ENCODE measurements at regions not wholly inside any gene's neighbourhood (a gene's known extent, or its start where the extent isn't known, plus 50 kb on each side); places are given as distances from the start of the nearest gene placed in this dataset.

DNA sequence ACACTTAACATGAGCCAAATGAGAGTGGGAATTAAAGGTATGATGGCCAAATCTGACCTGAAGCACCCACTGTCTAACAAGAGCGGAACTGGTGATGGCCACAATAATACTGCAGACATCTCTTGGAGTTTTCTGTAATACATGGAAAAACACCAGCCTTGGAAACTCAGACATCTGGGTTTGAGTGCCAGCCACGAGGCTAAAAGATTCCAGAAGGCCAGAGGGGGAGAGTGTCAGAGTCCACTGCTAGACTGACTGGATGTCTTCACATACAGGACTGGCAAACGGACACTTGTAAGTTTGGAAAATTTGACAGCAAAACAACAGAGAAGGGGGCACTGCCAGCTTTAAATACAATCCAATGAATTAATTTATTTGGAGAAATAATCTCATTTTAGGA, 175.1 kb downstream of the ADSS2 start:
- peaks cover 6 to 18% of the 10 kb centered on the region in 2 donors for H3K4me1 Mint-ChIP-seq
- Histone ChIP-seq H3K9me3 (ENCODE audit: control insufficient read depth, insufficient read depth, low read length) (no peaks in the 10 kb centered on the region), H3K4me1 (ENCODE audit: control insufficient read depth, insufficient read depth, low read length) (peaks cover 5% of the 10 kb centered on the region), H3K36me3 (ENCODE audit: control insufficient read depth, insufficient read depth, low read length) (no peaks in the 10 kb centered on the region), H3K27me3 (ENCODE audit: control insufficient read depth, insufficient read depth, low read length) (no peaks in the 10 kb centered on the region), H3K4me3 (ENCODE audit: low read length) (no peak overlapping the region), H3K27ac (ENCODE audit: low read length) (no peak overlapping the region)
- peaks cover 0 to 4% of the 10 kb centered on the region in 2 donors for H3K27me3 Mint-ChIP-seq (ENCODE audit: low read depth in 2 of 2)
- no peak for DNase-seq
- 63% methylated on average over 3 of the region's 3 CpGs for WGBS (ENCODE audit: insufficient coverage)
- H3K4me3 Mint-ChIP-seq = no peak overlapping the region
- no peaks in the 10 kb centered on the region for H3K9me3 Mint-ChIP-seq
- no peak for ATAC-seq
- intact Hi-C loops (cut with micrococcal nuclease) = loop anchor here (10.0 kb wide), 2 partner anchors 232 to 802 kb away; no protein-coding TSS in a partner anchor
- TF ChIP-seq, protein P1, sequence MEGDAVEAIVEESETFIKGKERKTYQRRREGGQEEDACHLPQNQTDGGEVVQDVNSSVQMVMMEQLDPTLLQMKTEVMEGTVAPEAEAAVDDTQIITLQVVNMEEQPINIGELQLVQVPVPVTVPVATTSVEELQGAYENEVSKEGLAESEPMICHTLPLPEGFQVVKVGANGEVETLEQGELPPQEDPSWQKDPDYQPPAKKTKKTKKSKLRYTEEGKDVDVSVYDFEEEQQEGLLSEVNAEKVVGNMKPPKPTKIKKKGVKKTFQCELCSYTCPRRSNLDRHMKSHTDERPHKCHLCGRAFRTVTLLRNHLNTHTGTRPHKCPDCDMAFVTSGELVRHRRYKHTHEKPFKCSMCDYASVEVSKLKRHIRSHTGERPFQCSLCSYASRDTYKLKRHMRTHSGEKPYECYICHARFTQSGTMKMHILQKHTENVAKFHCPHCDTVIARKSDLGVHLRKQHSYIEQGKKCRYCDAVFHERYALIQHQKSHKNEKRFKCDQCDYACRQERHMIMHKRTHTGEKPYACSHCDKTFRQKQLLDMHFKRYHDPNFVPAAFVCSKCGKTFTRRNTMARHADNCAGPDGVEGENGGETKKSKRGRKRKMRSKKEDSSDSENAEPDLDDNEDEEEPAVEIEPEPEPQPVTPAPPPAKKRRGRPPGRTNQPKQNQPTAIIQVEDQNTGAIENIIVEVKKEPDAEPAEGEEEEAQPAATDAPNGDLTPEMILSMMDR (IDR thresholded peaks at IDR 0.05) = no peak
- no peaks in the 10 kb centered on the region for H3K36me3 Mint-ChIP-seq
- H3K27ac Mint-ChIP-seq = no peak overlapping the region

DNA sequence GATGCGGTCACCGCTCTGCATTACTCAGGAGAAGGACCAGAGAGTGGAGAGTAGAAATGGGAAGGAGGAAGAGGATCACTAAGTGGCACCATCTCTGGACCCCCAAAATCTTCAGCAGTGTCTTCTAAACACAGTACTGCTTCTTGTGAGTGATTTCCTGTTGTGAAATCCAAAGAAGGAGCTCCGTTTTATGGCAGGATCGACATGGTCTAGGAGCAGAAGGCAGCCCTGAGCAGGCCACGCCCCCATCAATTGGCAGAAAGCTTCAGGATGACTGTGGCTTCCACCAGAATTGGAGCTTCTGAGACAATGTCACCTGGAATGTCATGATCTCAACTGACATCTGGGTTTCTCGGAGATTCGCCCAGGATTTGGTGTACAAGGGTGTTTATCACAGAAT, 171.5 kb downstream of the ADSS2 start:
- DNase-seq = no peak
- Mint-ChIP-seq H3K27ac (no peak overlapping the region), H3K9me3 (no peaks in the 10 kb centered on the region), H3K36me3 (no peaks in the 10 kb centered on the region), H3K4me3 (no peak overlapping the region), H3K4me1 (peaks cover 0 to 2% of the 10 kb centered on the region in 2 donors), H3K27me3 (ENCODE audit: low read depth in 2 of 2) (peaks cover 0 to 3% of the 10 kb centered on the region in 2 donors)
- Histone ChIP-seq H3K4me1 (ENCODE audit: control insufficient read depth, insufficient read depth, low read length) (no peaks in the 10 kb centered on the region), H3K36me3 (ENCODE audit: control insufficient read depth, insufficient read depth, low read length) (no peaks in the 10 kb centered on the region), H3K27me3 (ENCODE audit: control insufficient read depth, insufficient read depth, low read length) (no peaks in the 10 kb centered on the region), H3K27ac (ENCODE audit: low read length) (no peak overlapping the region), H3K9me3 (ENCODE audit: control insufficient read depth, insufficient read depth, low read length) (no peaks in the 10 kb centered on the region), H3K4me3 (ENCODE audit: low read length) (no peak overlapping the region)
- TF ChIP-seq, protein P1 (IDR thresholded peaks at IDR 0.05) = no peak
- WGBS (ENCODE audit: insufficient coverage) = 78% methylated on average over 7 of the region's 7 CpGs
- intact Hi-C loops (cut with micrococcal nuclease) = no loop called here
- ATAC-seq = no peak

DNA sequence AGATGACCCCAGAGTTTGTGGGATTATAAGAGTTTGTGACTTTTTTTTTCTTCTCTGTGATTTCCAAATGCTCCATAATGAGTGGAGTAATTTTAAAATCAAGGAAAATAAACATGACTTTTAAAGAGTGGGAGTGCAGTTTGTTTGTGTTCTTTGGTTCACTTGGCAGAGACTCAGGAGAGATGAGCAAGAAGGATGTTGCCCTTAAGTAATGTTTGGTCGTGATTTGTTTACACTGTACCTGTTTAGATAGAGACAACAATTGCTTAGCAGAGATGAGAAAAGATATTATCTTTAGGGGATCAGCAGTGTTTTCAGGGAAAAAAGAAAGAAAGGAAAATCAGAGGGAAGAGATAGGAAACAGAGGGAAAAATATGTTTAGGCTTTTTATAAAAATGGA, 170.8 kb downstream of the ADSS2 start:
- Mint-ChIP-seq H3K9me3 (no peaks in the 10 kb centered on the region), H3K4me3 (no peak overlapping the region), H3K4me1 (no peaks in the 10 kb centered on the region)

DNA sequence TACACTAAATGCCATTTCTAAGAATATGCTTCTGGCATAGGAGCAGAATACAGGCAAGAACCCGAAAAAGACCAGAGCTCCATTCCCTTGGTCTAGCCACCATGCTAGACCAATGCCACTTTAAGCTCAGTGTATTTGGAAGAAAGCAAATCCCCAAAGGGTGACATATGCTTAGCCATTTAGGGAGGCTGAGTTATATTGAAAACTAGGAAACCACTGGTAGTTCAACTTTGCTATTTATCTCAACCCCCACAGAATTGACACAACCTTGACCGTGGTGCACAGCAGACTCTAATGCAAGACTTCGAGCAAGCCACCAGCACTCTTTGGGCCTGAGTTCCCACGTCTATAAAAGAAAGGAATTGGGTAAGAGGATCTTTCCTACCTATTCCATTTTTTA, 167.9 kb downstream of the ADSS2 start:
- Mint-ChIP-seq H3K9me3 (peaks cover 0 to 2% of the 10 kb centered on the region in 2 donors), H3K27me3 (ENCODE audit: low read depth in 2 of 2) (no peaks in the 10 kb centered on the region), H3K27ac (no peak overlapping the region), H3K4me3 (no peak overlapping the region), H3K36me3 (peaks cover 3% of the 10 kb centered on the region), H3K4me1 (no peaks in the 10 kb centered on the region)
- Histone ChIP-seq H3K9me3 (ENCODE audit: control insufficient read depth, insufficient read depth, low read length) (no peaks in the 10 kb centered on the region), H3K4me3 (ENCODE audit: low read length) (no peak overlapping the region), H3K4me1 (ENCODE audit: control insufficient read depth, insufficient read depth, low read length) (no peaks in the 10 kb centered on the region), H3K36me3 (ENCODE audit: control insufficient read depth, insufficient read depth, low read length) (no peaks in the 10 kb centered on the region), H3K27ac (ENCODE audit: low read length) (no peak overlapping the region), H3K27me3 (ENCODE audit: control insufficient read depth, insufficient read depth, low read length) (no peaks in the 10 kb centered on the region)
- TF ChIP-seq, protein P1 (IDR thresholded peaks at IDR 0.05) = no peak
- intact Hi-C loops (cut with micrococcal nuclease) = no loop called here
- ATAC-seq = no peak
- 95% methylated on average over 3 of the region's 4 CpGs for WGBS (ENCODE audit: insufficient coverage)
- DNase-seq = no peak

More for the DNA sequence above, 170.8 kb downstream of the ADSS2 start:
- Mint-ChIP-seq H3K36me3 (no peaks in the 10 kb centered on the region), H3K27me3 (ENCODE audit: low read depth in 2 of 2) (no peaks in the 10 kb centered on the region), H3K27ac (no peak overlapping the region)
- no peak overlapping the region for H3K27ac ChIP-seq (ENCODE audit: low read length)
- intact Hi-C loops (cut with micrococcal nuclease) = no loop called here
- no peaks in the 10 kb centered on the region for H3K27me3 ChIP-seq (ENCODE audit: control insufficient read depth, insufficient read depth, low read length)
- TF ChIP-seq, protein P1 (IDR thresholded peaks at IDR 0.05) = no peak
- H3K4me1 ChIP-seq (ENCODE audit: control insufficient read depth, insufficient read depth, low read length) = no peaks in the 10 kb centered on the region
- WGBS (ENCODE audit: insufficient coverage) = 85% methylated on average over 1 of the region's 1 CpG
- no peak overlapping the region for H3K4me3 ChIP-seq (ENCODE audit: low read length)
- ATAC-seq = no peak
- no peak for DNase-seq
- H3K36me3 ChIP-seq (ENCODE audit: control insufficient read depth, insufficient read depth, low read length) = no peaks in the 10 kb centered on the region
- no peaks in the 10 kb centered on the region for H3K9me3 ChIP-seq (ENCODE audit: control insufficient read depth, insufficient read depth, low read length)

Data from natural killer cell (primary cell).